CD14-positive monocyte (primary cell): ENCODE measurements at regions not wholly inside any gene's neighbourhood (a gene's known extent, or its start where the extent isn't known, plus 50 kb on each side); places are given as distances from the start of the nearest gene placed in this dataset.

ENCODE experiments used
- DNase-seq, 3 donors: peaks; one replicate each; pipeline ENCODE4 v3.0.0-alpha.2; 2011 to 2022
- H2AFZ ChIP-seq: 2 replicates; pipeline ENCODE4 v1.6.0; 2012; ENCODE audit warnings: mild to moderate bottlenecking, low read depth, low read length, inconsistent platforms; ENCODE audit not compliant: insufficient read depth, poor library complexity, severe bottlenecking
- H3K27ac ChIP-seq, 2 donors: 1 replicate in 1 of 2; 2 replicates in 1 of 2; pipeline ENCODE4 v1.5.1; 2012 to 2013; ENCODE audit warnings: low read length in 2 of 2, control low read depth in 1 of 2, inconsistent platforms in 1 of 2, low read depth in 1 of 2, mild to moderate bottlenecking in 1 of 2
- H3K27me3 ChIP-seq, 2 donors: one replicate each; pipeline versions ENCODE4 v1.6.0 to v1.6.1; 2011 to 2013; ENCODE audit warnings: low read length in 2 of 2; ENCODE audit not compliant: control insufficient read depth in 2 of 2, insufficient read depth in 2 of 2
- H3K36me3 ChIP-seq, 2 donors: replicated peaks in 1 of 2; 1 replicate in 1 of 2; 2 replicates in 1 of 2; pipeline versions ENCODE4 v1.5.1 to v1.6.1; 2012 to 2013; ENCODE audit warnings: low read length in 2 of 2, control low read depth in 1 of 2, inconsistent platforms in 1 of 2, mild to moderate bottlenecking in 1 of 2; ENCODE audit not compliant: insufficient read depth in 2 of 2, control insufficient read depth in 1 of 2
- H3K4me1 ChIP-seq, 2 donors: 1 replicate in 1 of 2; 2 replicates in 1 of 2; pipeline versions ENCODE4 v1.5.1 to v1.6.1; 2012 to 2013; ENCODE audit warnings: low read length in 2 of 2, control low read depth in 1 of 2, inconsistent platforms in 1 of 2, mild to moderate bottlenecking in 1 of 2, moderate library complexity in 1 of 2; ENCODE audit not compliant: insufficient read depth in 2 of 2, control insufficient read depth in 1 of 2
- H3K4me2 ChIP-seq: replicated peaks from 2 replicates; pipeline ENCODE3; 2012; ENCODE audit warnings: low read length, moderate library complexity, mild to moderate bottlenecking; ENCODE audit not compliant: poor library complexity, severe bottlenecking; ENCODE audit errors: extremely low read depth
- H3K4me3 ChIP-seq, 3 experiments: fragments of 200-600 bp in 1 of 3; sonication (generic) in 1 of 3; replicated peaks in 1 of 3; 1 replicate in 2 of 3; 2 replicates in 1 of 3; pipeline ENCODE4 v1.5.1; 2011 to 2013; ENCODE audit warnings: low read length in 3 of 3, mild to moderate bottlenecking in 3 of 3, control low read depth in 2 of 3, low read depth in 2 of 3, inconsistent platforms in 1 of 3, moderate library complexity in 1 of 3
- H3K79me2 ChIP-seq: 2 replicates; pipeline ENCODE4 v1.6.0; 2012; ENCODE audit warnings: mild to moderate bottlenecking, control low read depth, inconsistent platforms, low read length, moderate library complexity; ENCODE audit not compliant: insufficient read depth
- H3K9ac ChIP-seq: 2 replicates; pipeline ENCODE4 v1.6.0; 2017; ENCODE audit warnings: low read length, mild to moderate bottlenecking; ENCODE audit not compliant: insufficient read depth, poor library complexity, severe bottlenecking
- H3K9me3 ChIP-seq, 2 donors: replicated peaks in 1 of 2; 1 replicate in 1 of 2; 2 replicates in 1 of 2; pipeline versions ENCODE4 v1.5.1 to v1.6.1; 2012 to 2013; ENCODE audit warnings: low read length in 2 of 2, control low read depth in 1 of 2; ENCODE audit not compliant: control insufficient read depth in 1 of 2, insufficient read depth in 1 of 2
- H4K20me1 ChIP-seq: 2 replicates; pipeline ENCODE4 v1.6.0; 2012; ENCODE audit warnings: mild to moderate bottlenecking, low read length, control low read depth, moderate library complexity; ENCODE audit not compliant: insufficient read depth
- H3K27ac Mint-ChIP-seq, 7 donors: one replicate each; pipeline ENCODE4 v1.8.0; 2020; ENCODE audit warnings: mild to moderate bottlenecking in 7 of 7, mixed read lengths in 7 of 7, moderate library complexity in 6 of 7, inconsistent platforms in 2 of 7
- H3K27me3 Mint-ChIP-seq, 3 donors: one replicate each; pipeline ENCODE4 v1.8.0; 2021 to 2022; ENCODE audit warnings: low read depth in 3 of 3, mild to moderate bottlenecking in 3 of 3, mixed read lengths in 3 of 3, moderate library complexity in 3 of 3, inconsistent platforms in 1 of 3
- H3K36me3 Mint-ChIP-seq, 2 donors: one replicate each; pipeline ENCODE4 v1.8.0; 2020; ENCODE audit warnings: mixed read lengths in 2 of 2, inconsistent platforms in 1 of 2, mild to moderate bottlenecking in 1 of 2
- H3K4me1 Mint-ChIP-seq: one replicate; pipeline ENCODE4 v1.8.0; 2020; ENCODE audit warnings: mild to moderate bottlenecking, mixed read lengths
- H3K4me3 Mint-ChIP-seq, 2 donors: one replicate each; pipeline ENCODE4 v1.8.0; 2020; ENCODE audit warnings: mild to moderate bottlenecking in 2 of 2, mixed read lengths in 2 of 2, moderate library complexity in 1 of 2
- H3K9me3 Mint-ChIP-seq, 7 donors: one replicate each; pipeline ENCODE4 v1.8.0; 2020 to 2022; ENCODE audit warnings: mixed read lengths in 7 of 7, mild to moderate bottlenecking in 6 of 7, moderate library complexity in 6 of 7, inconsistent platforms in 2 of 7
- CTCF ChIP-seq: fragments of 200-600 bp; IDR thresholded peaks from one replicate; pipeline ENCODE4 v1.8.0; 2022; ENCODE audit warnings: antibody characterized with exemption, mild to moderate bottlenecking
- WGBS: methylation state at CpG from one replicate; pipeline ENCODE4 v1.1.5; 2013; ENCODE audit warnings: missing lambda C conversion rate; ENCODE audit not compliant: insufficient coverage; 5-methylcytosine and 5-hydroxymethylcytosine counted together
- intact Hi-C, 2 donors: fragments of 100-400 bp; cut with micrococcal nuclease; formaldehyde crosslinking; loops; one replicate each; pipeline versions ENCODE4 v1.15.0 to v1.15.1; 2023

GRCh38 chr22:49090061-49090852 lies 737.4 kb downstream of the BRD1 start:
- H3K4me1 ChIP-seq, result no peaks in the 10 kb centered on the region
- intact Hi-C loops, result no loop called here
- no peak for DNase-seq
- H3K9ac ChIP-seq, result no peak overlapping the region
- H3K27me3 ChIP-seq, result no peaks in the 10 kb centered on the region
- H3K4me3 ChIP-seq, result no peak overlapping the region
- H3K4me2 ChIP-seq, result no peak overlapping the region
- H3K79me2 ChIP-seq, result no peaks in the 10 kb centered on the region
- Mint-ChIP-seq H3K9me3 (no peaks in the 10 kb centered on the region), H3K4me1 (peaks cover 3% of the 10 kb centered on the region), H3K36me3 (no peaks in the 10 kb centered on the region), H3K27ac (no peak overlapping the region), H3K4me3 (no peak overlapping the region), H3K27me3 (peaks cover 0 to 13% (median 3%) of the 10 kb centered on the region in 3 donors)
- no peaks in the 10 kb centered on the region for H4K20me1 ChIP-seq
- H2AFZ ChIP-seq, result no peak overlapping the region
- no peak for TF ChIP-seq CTCF
- no peaks in the 10 kb centered on the region for H3K9me3 ChIP-seq
- H3K36me3 ChIP-seq, result no peaks in the 10 kb centered on the region
- H3K27ac ChIP-seq, result no peak overlapping the region
- 91% methylated on average over 20 of the region's 20 CpGs for WGBS

- no peaks in the 10 kb centered on the region for H3K36me3 ChIP-seq
- intact Hi-C loops, result no loop called here
- H3K27me3 Mint-ChIP-seq, result peaks cover 0 to 13% (median 7%) of the 10 kb centered on the region in 3 donors
- H3K36me3 Mint-ChIP-seq, result no peaks in the 10 kb centered on the region
- no peaks in the 10 kb centered on the region for H3K79me2 ChIP-seq
- no peak overlapping the region for H3K9ac ChIP-seq
- peaks cover 0 to 1% (median 0%) of the 10 kb centered on the region in 7 donors for H3K9me3 Mint-ChIP-seq
- no peak for DNase-seq
- no peaks in the 10 kb centered on the region for H3K4me1 ChIP-seq
- no peak overlapping the region for H2AFZ ChIP-seq
- H3K9me3 ChIP-seq, result no peaks in the 10 kb centered on the region
- H3K4me1 Mint-ChIP-seq, result peaks cover 3% of the 10 kb centered on the region
- peak overlapping the region in 1 of 7 donors; percentile 54 for H3K27ac Mint-ChIP-seq
- no peaks in the 10 kb centered on the region for H4K20me1 ChIP-seq
- H3K4me2 ChIP-seq, result no peak overlapping the region
- H3K27me3 ChIP-seq, result no peaks in the 10 kb centered on the region
- no peak overlapping the region for H3K27ac ChIP-seq
- no peak overlapping the region for H3K4me3 Mint-ChIP-seq
- WGBS, result 81% methylated on average over 30 of the region's 35 CpGs
- H3K4me3 ChIP-seq, result no peak overlapping the region
- TF ChIP-seq CTCF, result no peak
Observed at GRCh38 chr22:49088801-49089791, 738.6 kb downstream of the BRD1 start.
